ENCODE measurements at regions not wholly inside any gene's neighbourhood (a gene's known extent, or its start where the extent isn't known, plus 50 kb on each side); places are given as distances from the start of the nearest gene placed in this dataset.

- H3K27me3 Mint-ChIP-seq (ENCODE audit: unreplicated experiment): no peaks in the 10 kb centered on the region
- H3K27ac Mint-ChIP-seq (ENCODE audit: unreplicated experiment): no peak overlapping the region
- no peaks in the 10 kb centered on the region for H3K36me3 Mint-ChIP-seq (ENCODE audit: unreplicated experiment)
- no peaks in the 10 kb centered on the region for H3K4me1 Mint-ChIP-seq (ENCODE audit: low read depth, unreplicated experiment)
- H3K9me3 Mint-ChIP-seq (ENCODE audit: unreplicated experiment): no peaks in the 10 kb centered on the region
- DNase-seq: no peak
- TF ChIP-seq CTCF (IDR thresholded peaks at IDR 0.05; ENCODE audit: partially characterized antibody, unreplicated experiment): no peak
- H3K4me3 Mint-ChIP-seq (ENCODE audit: unreplicated experiment): no peak overlapping the region
Measured at GRCh38 chr20:54272901-54273488, 65.1 kb downstream of the PFDN4 start.

- Mint-ChIP-seq H3K4me3 (ENCODE audit: unreplicated experiment) (no peak overlapping the region), H3K4me1 (ENCODE audit: low read depth, unreplicated experiment) (no peaks in the 10 kb centered on the region), H3K36me3 (ENCODE audit: unreplicated experiment) (no peaks in the 10 kb centered on the region), H3K27ac (ENCODE audit: unreplicated experiment) (no peak overlapping the region), H3K27me3 (ENCODE audit: unreplicated experiment) (no peaks in the 10 kb centered on the region), H3K9me3 (ENCODE audit: unreplicated experiment) (no peaks in the 10 kb centered on the region)
- no peak for DNase-seq
- no peak for TF ChIP-seq CTCF (IDR thresholded peaks at IDR 0.05; ENCODE audit: partially characterized antibody, unreplicated experiment)
Measured at GRCh38 chr20:54275359-54276111, 67.6 kb downstream of the PFDN4 start.

- Mint-ChIP-seq H3K4me3 (ENCODE audit: unreplicated experiment) (no peak overlapping the region), H3K4me1 (ENCODE audit: low read depth, unreplicated experiment) (no peaks in the 10 kb centered on the region)
Measured at GRCh38 chr20:54276577-54277169, 68.8 kb downstream of the PFDN4 start.

GRCh38 chr20:54278262-54278661 lies 70.4 kb downstream of the PFDN4 start:
- no peak overlapping the region for H3K4me3 Mint-ChIP-seq (ENCODE audit: unreplicated experiment)
- H3K9me3 Mint-ChIP-seq (ENCODE audit: unreplicated experiment): no peaks in the 10 kb centered on the region
- no peak for TF ChIP-seq CTCF (IDR thresholded peaks at IDR 0.05; ENCODE audit: partially characterized antibody, unreplicated experiment)
- no peaks in the 10 kb centered on the region for H3K27me3 Mint-ChIP-seq (ENCODE audit: unreplicated experiment)
- no peaks in the 10 kb centered on the region for H3K4me1 Mint-ChIP-seq (ENCODE audit: low read depth, unreplicated experiment)
- H3K27ac Mint-ChIP-seq (ENCODE audit: unreplicated experiment): no peak overlapping the region
- H3K36me3 Mint-ChIP-seq (ENCODE audit: unreplicated experiment): no peaks in the 10 kb centered on the region
- DNase-seq: no peak

More at GRCh38 chr20:54276577-54277169, 68.8 kb downstream of the PFDN4 start:
- DNase-seq: no peak
- Mint-ChIP-seq H3K36me3 (ENCODE audit: unreplicated experiment) (no peaks in the 10 kb centered on the region), H3K9me3 (ENCODE audit: unreplicated experiment) (no peaks in the 10 kb centered on the region), H3K27ac (ENCODE audit: unreplicated experiment) (no peak overlapping the region), H3K27me3 (ENCODE audit: unreplicated experiment) (no peaks in the 10 kb centered on the region)
- TF ChIP-seq CTCF (IDR thresholded peaks at IDR 0.05; ENCODE audit: partially characterized antibody, unreplicated experiment): no peak

- Mint-ChIP-seq H3K36me3 (ENCODE audit: unreplicated experiment) (no peaks in the 10 kb centered on the region), H3K27me3 (ENCODE audit: unreplicated experiment) (no peaks in the 10 kb centered on the region), H3K9me3 (ENCODE audit: unreplicated experiment) (no peaks in the 10 kb centered on the region), H3K27ac (ENCODE audit: unreplicated experiment) (no peak overlapping the region), H3K4me1 (ENCODE audit: low read depth, unreplicated experiment) (no peaks in the 10 kb centered on the region), H3K4me3 (ENCODE audit: unreplicated experiment) (no peak overlapping the region)
- no peak for DNase-seq
- TF ChIP-seq CTCF (IDR thresholded peaks at IDR 0.05; ENCODE audit: partially characterized antibody, unreplicated experiment): no peak
Measured at GRCh38 chr20:54282625-54283024, 74.7 kb downstream of the PFDN4 start.

All from glutamatergic neuron (in vitro differentiated cells).